Astrocyte (in vitro differentiated cells and primary cell): ENCODE measurements at regions not wholly inside any gene's neighbourhood (a gene's known extent, or its start where the extent isn't known, plus 50 kb on each side); places are given as distances from the start of the nearest gene placed in this dataset.

Experiments used
- DNase-seq: peaks from one replicate; pipeline ENCODE4 v3.0.0-alpha.2; 2010; ENCODE audit warnings: low read depth
- FAIRE-seq: peaks from 2 replicates; lab custom pipeline; 2011; peaks lifted over from hg19 to GRCh38; lab: Jason Lieb, UNC
- H2AFZ ChIP-seq: 2 replicates; pipeline ENCODE4 v1.6.0; 2012; ENCODE audit warnings: low read depth, low read length, inconsistent platforms
- H3K27ac ChIP-seq: 2 replicates; pipeline ENCODE4 v1.5.1; 2011; ENCODE audit warnings: low read depth, low read length, inconsistent platforms
- H3K27me3 ChIP-seq: 2 replicates; pipeline ENCODE4 v1.6.0; 2011; ENCODE audit warnings: low read length, inconsistent platforms; ENCODE audit not compliant: insufficient read depth
- H3K36me3 ChIP-seq: 2 replicates; pipeline ENCODE4 v1.5.1; 2011; ENCODE audit warnings: low read length, inconsistent platforms; ENCODE audit not compliant: insufficient read depth
- H3K4me1 ChIP-seq: 2 replicates; pipeline ENCODE4 v1.5.1; 2011; ENCODE audit warnings: low read length, inconsistent platforms; ENCODE audit not compliant: insufficient read depth
- H3K4me2 ChIP-seq: 2 replicates; pipeline ENCODE4 v1.6.0; 2012; ENCODE audit warnings: low read length, inconsistent platforms
- H3K4me3 ChIP-seq: 2 replicates; pipeline ENCODE4 v1.5.1; 2011; ENCODE audit warnings: low read depth, mild to moderate bottlenecking, low read length, inconsistent platforms; ENCODE audit not compliant: insufficient read depth
- H3K79me2 ChIP-seq: 2 replicates; pipeline ENCODE4 v1.6.0; 2012; ENCODE audit warnings: mild to moderate bottlenecking, low read length, inconsistent platforms; ENCODE audit not compliant: insufficient read depth
- H3K9ac ChIP-seq: 2 replicates; pipeline ENCODE4 v1.6.0; 2012; ENCODE audit warnings: mild to moderate bottlenecking, low read length, inconsistent platforms
- H3K9me3 ChIP-seq: 2 replicates; pipeline ENCODE4 v1.5.1; 2012; ENCODE audit warnings: low read depth, mild to moderate bottlenecking, low read length, inconsistent platforms; ENCODE audit not compliant: insufficient read depth
- H4K20me1 ChIP-seq: 2 replicates; pipeline ENCODE4 v1.6.0; 2012; ENCODE audit warnings: low read length, inconsistent platforms; ENCODE audit not compliant: insufficient read depth
- H3K27ac Mint-ChIP-seq: one replicate; pipeline ENCODE4 v1.8.0; 2021; ENCODE audit warnings: mild to moderate bottlenecking, mixed read lengths; ENCODE audit not compliant: unreplicated experiment
- H3K27me3 Mint-ChIP-seq: one replicate; pipeline ENCODE4 v1.8.0; 2021; ENCODE audit warnings: low read depth, mixed read lengths; ENCODE audit not compliant: unreplicated experiment
- H3K36me3 Mint-ChIP-seq: one replicate; pipeline ENCODE4 v1.8.0; 2021; ENCODE audit warnings: low read depth, mixed read lengths; ENCODE audit not compliant: unreplicated experiment
- H3K4me1 Mint-ChIP-seq: one replicate; pipeline ENCODE4 v1.8.0; 2021; ENCODE audit warnings: low read depth, mixed read lengths; ENCODE audit not compliant: unreplicated experiment
- H3K4me3 Mint-ChIP-seq: one replicate; pipeline ENCODE4 v1.8.0; 2021; ENCODE audit warnings: mild to moderate bottlenecking, moderate library complexity, mixed read lengths; ENCODE audit not compliant: unreplicated experiment
- H3K9me3 Mint-ChIP-seq: one replicate; pipeline ENCODE4 v1.8.0; 2021; ENCODE audit warnings: mild to moderate bottlenecking, mixed read lengths; ENCODE audit not compliant: unreplicated experiment
- EZH2 ChIP-seq: IDR thresholded peaks from 2 replicates; pipeline ENCODE4 v1.6.1; 2012; ENCODE audit warnings: mild to moderate bottlenecking, low read length, inconsistent platforms; ENCODE audit not compliant: insufficient read depth
- TF ChIP-seq, protein P1 (sequence below): IDR thresholded peaks from 2 replicates; pipeline ENCODE4 v1.5.1; 2011; ENCODE audit warnings: low read depth, mild to moderate bottlenecking, inconsistent platforms, low read length, moderate library complexity; ENCODE audit not compliant: insufficient read depth

DNA sequence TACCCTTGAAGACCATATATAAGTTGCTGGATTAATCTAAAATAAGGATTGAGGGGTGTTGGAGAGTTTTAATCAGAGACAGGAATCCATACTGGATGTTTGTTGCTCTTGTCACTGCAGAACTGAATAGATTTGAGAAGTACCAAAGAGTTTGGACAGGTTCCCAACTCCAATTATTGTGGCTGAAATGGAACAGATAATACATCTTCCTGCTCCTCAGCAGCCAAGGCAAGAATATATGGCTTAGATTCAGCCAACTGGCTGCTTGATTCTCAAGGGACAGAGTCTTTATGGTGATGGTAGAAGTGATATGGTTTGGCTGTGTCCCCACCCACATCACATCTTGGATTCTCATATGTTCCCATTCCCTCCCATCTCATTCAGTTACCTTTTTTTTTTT, 97.0 kb upstream of the PDHA2 start:
- peak; percentile 12 for DNase-seq
- H3K9me3 Mint-ChIP-seq, result no peaks in the 10 kb centered on the region

DNA sequence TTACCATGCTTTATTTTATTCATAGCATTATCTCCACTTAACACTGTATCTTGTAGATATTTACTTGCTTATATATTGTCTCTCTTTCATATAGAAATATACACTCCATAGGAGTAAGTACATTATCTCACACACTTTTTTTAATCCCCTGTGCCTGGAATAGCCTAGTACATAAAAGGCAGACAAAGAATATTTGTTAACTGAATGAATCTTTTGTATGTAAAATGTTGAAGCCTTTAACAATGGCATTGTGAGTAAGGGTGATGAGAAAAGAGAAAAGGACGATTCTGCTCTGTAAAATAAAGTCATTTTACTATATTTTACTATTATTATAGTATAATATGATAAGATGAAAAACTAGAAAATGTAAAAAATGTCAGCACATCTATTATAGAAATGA, 97.7 kb upstream of the PDHA2 start:
- Histone ChIP-seq H3K9me3 (no peaks in the 10 kb centered on the region), H3K79me2 (no peaks in the 10 kb centered on the region), H4K20me1 (no peaks in the 10 kb centered on the region), H3K36me3 (no peaks in the 10 kb centered on the region), H3K4me2 (no peak overlapping the region), H3K9ac (no peak overlapping the region), H3K4me1 (no peaks in the 10 kb centered on the region), H3K27ac (no peak overlapping the region), H3K4me3 (no peak overlapping the region), H2AFZ (no peak overlapping the region), H3K27me3 (no peaks in the 10 kb centered on the region)
- Mint-ChIP-seq H3K4me1 (no peaks in the 10 kb centered on the region), H3K36me3 (no peaks in the 10 kb centered on the region), H3K9me3 (no peaks in the 10 kb centered on the region), H3K4me3 (no peak overlapping the region), H3K27me3 (no peaks in the 10 kb centered on the region), H3K27ac (no peak overlapping the region)
- FAIRE-seq (no peak), DNase-seq (no peak)
- TF ChIP-seq, protein P1, sequence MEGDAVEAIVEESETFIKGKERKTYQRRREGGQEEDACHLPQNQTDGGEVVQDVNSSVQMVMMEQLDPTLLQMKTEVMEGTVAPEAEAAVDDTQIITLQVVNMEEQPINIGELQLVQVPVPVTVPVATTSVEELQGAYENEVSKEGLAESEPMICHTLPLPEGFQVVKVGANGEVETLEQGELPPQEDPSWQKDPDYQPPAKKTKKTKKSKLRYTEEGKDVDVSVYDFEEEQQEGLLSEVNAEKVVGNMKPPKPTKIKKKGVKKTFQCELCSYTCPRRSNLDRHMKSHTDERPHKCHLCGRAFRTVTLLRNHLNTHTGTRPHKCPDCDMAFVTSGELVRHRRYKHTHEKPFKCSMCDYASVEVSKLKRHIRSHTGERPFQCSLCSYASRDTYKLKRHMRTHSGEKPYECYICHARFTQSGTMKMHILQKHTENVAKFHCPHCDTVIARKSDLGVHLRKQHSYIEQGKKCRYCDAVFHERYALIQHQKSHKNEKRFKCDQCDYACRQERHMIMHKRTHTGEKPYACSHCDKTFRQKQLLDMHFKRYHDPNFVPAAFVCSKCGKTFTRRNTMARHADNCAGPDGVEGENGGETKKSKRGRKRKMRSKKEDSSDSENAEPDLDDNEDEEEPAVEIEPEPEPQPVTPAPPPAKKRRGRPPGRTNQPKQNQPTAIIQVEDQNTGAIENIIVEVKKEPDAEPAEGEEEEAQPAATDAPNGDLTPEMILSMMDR, result no peak
- no peak for TF ChIP-seq EZH2

More for the DNA sequence above, 97.0 kb upstream of the PDHA2 start:
- Mint-ChIP-seq H3K4me3 (no peak overlapping the region), H3K27ac (no peak overlapping the region), H3K27me3 (no peaks in the 10 kb centered on the region), H3K36me3 (no peaks in the 10 kb centered on the region), H3K4me1 (no peaks in the 10 kb centered on the region)
- no peaks in the 10 kb centered on the region for H3K79me2 ChIP-seq
- no peak overlapping the region for H2AFZ ChIP-seq
- H3K4me3 ChIP-seq, result no peak overlapping the region
- no peaks in the 10 kb centered on the region for H3K9me3 ChIP-seq
- no peak overlapping the region for H3K4me2 ChIP-seq
- TF ChIP-seq, protein P1, result no peak
- TF ChIP-seq EZH2, result no peak
- H3K36me3 ChIP-seq, result no peaks in the 10 kb centered on the region
- H3K4me1 ChIP-seq, result no peaks in the 10 kb centered on the region
- no peaks in the 10 kb centered on the region for H4K20me1 ChIP-seq
- no peak overlapping the region for H3K9ac ChIP-seq
- no peak for FAIRE-seq
- H3K27me3 ChIP-seq, result no peaks in the 10 kb centered on the region
- H3K27ac ChIP-seq, result no peak overlapping the region

DNA sequence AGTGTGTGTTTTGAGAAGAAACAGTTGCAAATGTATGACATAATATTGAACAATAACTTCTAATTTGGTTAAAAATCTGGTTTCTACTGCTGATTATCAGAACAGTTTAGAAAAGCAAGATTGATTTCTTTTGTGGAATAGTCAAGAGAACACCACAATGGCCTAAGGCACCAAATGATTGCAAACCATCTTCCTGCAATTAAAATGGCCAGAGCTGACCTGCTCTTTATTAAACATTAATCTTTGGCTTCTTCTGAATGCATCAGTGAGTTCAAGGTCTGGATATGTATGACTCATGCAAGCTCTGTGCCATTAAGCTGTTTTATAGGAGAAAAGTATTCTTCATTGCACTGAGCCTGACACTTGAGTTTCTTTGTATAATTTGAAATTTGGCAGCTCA, 107.8 kb upstream of the PDHA2 start:
- Histone ChIP-seq H3K79me2 (no peaks in the 10 kb centered on the region), H3K9ac (no peak overlapping the region), H3K4me3 (no peak overlapping the region), H3K4me2 (no peak overlapping the region), H3K9me3 (no peaks in the 10 kb centered on the region), H2AFZ (no peak overlapping the region), H3K27ac (no peak overlapping the region), H4K20me1 (no peaks in the 10 kb centered on the region), H3K4me1 (no peaks in the 10 kb centered on the region), H3K27me3 (no peaks in the 10 kb centered on the region), H3K36me3 (no peaks in the 10 kb centered on the region)
- DNase-seq, result peak; percentile 82
- H3K4me1 Mint-ChIP-seq, result no peaks in the 10 kb centered on the region
- peaks cover 3% of the 10 kb centered on the region for H3K9me3 Mint-ChIP-seq
- no peaks in the 10 kb centered on the region for H3K36me3 Mint-ChIP-seq
- H3K27ac Mint-ChIP-seq, result no peak overlapping the region
- no peak for TF ChIP-seq EZH2
- TF ChIP-seq, protein P1, result no peak
- H3K4me3 Mint-ChIP-seq, result no peak overlapping the region
- no peaks in the 10 kb centered on the region for H3K27me3 Mint-ChIP-seq
- no peak for FAIRE-seq
